Thyroid gland (tissue), 4 donors: ENCODE measurements at regions not wholly inside any gene's neighbourhood (a gene's known extent, or its start where the extent isn't known, plus 50 kb on each side); places are given as distances from the start of the nearest gene placed in this dataset.

Experiments
- POLR2A ChIP-seq, 2 donors: fragments of 450-650 bp; IDR thresholded peaks; one replicate each; pipeline ENCODE4 v1.6.1; 2017; ENCODE audit warnings: antibody characterized with exemption in 2 of 2, mild to moderate bottlenecking in 2 of 2, moderate library complexity in 1 of 2
- TF ChIP-seq, protein P1 (sequence below), 6 experiments: fragments of 200-600 bp in 3 of 6; fragments of 450-650 bp in 3 of 6; sonication (generic) in 3 of 6; IDR thresholded peaks; one replicate each; pipeline ENCODE4 v1.5.1; 2016 to 2019; ENCODE audit warnings: antibody characterized with exemption in 6 of 6, mild to moderate bottlenecking in 2 of 6, inconsistent platforms in 1 of 6, moderate library complexity in 1 of 6

DNA sequence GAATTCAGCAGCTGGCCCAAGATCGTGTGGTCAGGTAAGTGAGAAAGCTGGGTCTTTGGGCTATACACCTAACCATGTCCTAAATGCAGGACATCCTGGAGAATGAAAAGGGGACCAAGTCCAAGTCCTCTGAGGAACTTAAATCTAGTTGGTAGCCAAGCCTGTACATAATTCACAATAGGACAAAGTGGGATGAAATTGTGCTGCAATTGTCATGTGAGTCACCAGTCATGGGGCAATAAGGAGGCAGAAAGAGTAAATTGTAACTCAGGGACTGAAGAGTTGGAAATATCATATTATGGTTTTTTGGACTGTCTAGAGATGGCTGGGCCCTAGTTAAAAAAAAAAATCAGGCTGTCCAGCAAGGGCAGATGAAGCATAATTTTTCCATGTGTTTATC, 202.6 kb downstream of the CYLD start:
- TF ChIP-seq, protein P1, sequence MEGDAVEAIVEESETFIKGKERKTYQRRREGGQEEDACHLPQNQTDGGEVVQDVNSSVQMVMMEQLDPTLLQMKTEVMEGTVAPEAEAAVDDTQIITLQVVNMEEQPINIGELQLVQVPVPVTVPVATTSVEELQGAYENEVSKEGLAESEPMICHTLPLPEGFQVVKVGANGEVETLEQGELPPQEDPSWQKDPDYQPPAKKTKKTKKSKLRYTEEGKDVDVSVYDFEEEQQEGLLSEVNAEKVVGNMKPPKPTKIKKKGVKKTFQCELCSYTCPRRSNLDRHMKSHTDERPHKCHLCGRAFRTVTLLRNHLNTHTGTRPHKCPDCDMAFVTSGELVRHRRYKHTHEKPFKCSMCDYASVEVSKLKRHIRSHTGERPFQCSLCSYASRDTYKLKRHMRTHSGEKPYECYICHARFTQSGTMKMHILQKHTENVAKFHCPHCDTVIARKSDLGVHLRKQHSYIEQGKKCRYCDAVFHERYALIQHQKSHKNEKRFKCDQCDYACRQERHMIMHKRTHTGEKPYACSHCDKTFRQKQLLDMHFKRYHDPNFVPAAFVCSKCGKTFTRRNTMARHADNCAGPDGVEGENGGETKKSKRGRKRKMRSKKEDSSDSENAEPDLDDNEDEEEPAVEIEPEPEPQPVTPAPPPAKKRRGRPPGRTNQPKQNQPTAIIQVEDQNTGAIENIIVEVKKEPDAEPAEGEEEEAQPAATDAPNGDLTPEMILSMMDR (IDR thresholded peaks at IDR 0.05), result no peak
- no peak for TF ChIP-seq POLR2A (IDR thresholded peaks at IDR 0.05)
